ENCODE measurements at regions not wholly inside any gene's neighbourhood (a gene's known extent, or its start where the extent isn't known, plus 50 kb on each side); places are given as distances from the start of the nearest gene placed in this dataset.

DNA sequence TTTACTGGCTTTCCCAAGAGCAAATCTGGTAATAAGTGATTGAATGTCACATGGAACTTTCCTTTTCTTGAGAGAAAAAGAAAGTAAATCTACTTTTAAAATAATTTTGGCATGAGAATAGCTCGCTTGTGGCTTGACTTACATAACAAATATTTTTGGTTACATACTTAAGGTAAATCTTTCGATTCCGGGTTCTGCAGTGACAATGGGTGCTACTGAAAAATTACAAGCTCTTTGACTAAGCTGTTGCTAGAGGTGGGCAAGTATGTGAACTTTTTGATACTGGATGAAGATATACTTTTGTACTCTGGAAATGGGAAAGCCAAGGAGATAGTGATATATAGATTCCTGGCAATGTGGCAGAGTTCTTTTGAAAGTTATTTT, 51.9 kb upstream of the OTOL1 start:
- Histone ChIP-seq H3K9me3 (no peaks in the 10 kb centered on the region), H3K4me3 (no peak overlapping the region), H3K36me3 (ENCODE audit: insufficient read depth in 1 of 2, low read depth in 1 of 2) (no peaks in the 10 kb centered on the region), H3K4me1 (no peaks in the 10 kb centered on the region), H3K27me3 (ENCODE audit: insufficient read depth in 3 of 3, low read length in 2 of 3) (no peaks in the 10 kb centered on the region), H3K27ac (no peak overlapping the region)
- 62 to 85% (median 76%) methylated on average over 3 of the region's 3 CpGs for WGBS, 3 donors
- ATAC-seq (no peak), DNase-seq (no peak)
- TF ChIP-seq, protein P1, sequence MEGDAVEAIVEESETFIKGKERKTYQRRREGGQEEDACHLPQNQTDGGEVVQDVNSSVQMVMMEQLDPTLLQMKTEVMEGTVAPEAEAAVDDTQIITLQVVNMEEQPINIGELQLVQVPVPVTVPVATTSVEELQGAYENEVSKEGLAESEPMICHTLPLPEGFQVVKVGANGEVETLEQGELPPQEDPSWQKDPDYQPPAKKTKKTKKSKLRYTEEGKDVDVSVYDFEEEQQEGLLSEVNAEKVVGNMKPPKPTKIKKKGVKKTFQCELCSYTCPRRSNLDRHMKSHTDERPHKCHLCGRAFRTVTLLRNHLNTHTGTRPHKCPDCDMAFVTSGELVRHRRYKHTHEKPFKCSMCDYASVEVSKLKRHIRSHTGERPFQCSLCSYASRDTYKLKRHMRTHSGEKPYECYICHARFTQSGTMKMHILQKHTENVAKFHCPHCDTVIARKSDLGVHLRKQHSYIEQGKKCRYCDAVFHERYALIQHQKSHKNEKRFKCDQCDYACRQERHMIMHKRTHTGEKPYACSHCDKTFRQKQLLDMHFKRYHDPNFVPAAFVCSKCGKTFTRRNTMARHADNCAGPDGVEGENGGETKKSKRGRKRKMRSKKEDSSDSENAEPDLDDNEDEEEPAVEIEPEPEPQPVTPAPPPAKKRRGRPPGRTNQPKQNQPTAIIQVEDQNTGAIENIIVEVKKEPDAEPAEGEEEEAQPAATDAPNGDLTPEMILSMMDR (IDR thresholded peaks at IDR 0.05): no peak
- intact Hi-C loops (cut with DNase I): no loop called here

- TF ChIP-seq, protein P1 (IDR thresholded peaks at IDR 0.05): no peak
- Histone ChIP-seq H3K27me3 (ENCODE audit: insufficient read depth in 3 of 3, low read length in 2 of 3) (no peaks in the 10 kb centered on the region), H3K4me3 (no peak overlapping the region), H3K4me1 (no peaks in the 10 kb centered on the region), H3K36me3 (ENCODE audit: insufficient read depth in 1 of 2, low read depth in 1 of 2) (no peaks in the 10 kb centered on the region), H3K9me3 (no peaks in the 10 kb centered on the region), H3K27ac (no peak overlapping the region)
- WGBS, 3 donors: 84 to 88% (median 86%) methylated on average over 4 of the region's 4 CpGs
- DNase-seq: no peak
- intact Hi-C loops (cut with DNase I): no loop called here
- ATAC-seq: no peak
These were observed 52.5 kb upstream of the OTOL1 start for GRCh38 chr3:161443921-161444693.

- Histone ChIP-seq H3K4me3 (no peak overlapping the region), H3K4me1 (no peaks in the 10 kb centered on the region), H3K9me3 (no peaks in the 10 kb centered on the region), H3K27ac (no peak overlapping the region), H3K27me3 (ENCODE audit: insufficient read depth in 3 of 3, low read length in 2 of 3) (no peaks in the 10 kb centered on the region), H3K36me3 (ENCODE audit: insufficient read depth in 1 of 2, low read depth in 1 of 2) (no peaks in the 10 kb centered on the region)
- ATAC-seq (no peak), DNase-seq (no peak)
- 72 to 82% (median 76%) methylated on average over 4 of the region's 4 CpGs for WGBS, 3 donors
- TF ChIP-seq, protein P1 (IDR thresholded peaks at IDR 0.05): no peak
- intact Hi-C loops (cut with DNase I): no loop called here
These were observed 59.0 kb upstream of the SPTSSB start for GRCh38 chr3:161430307-161430706.

GRCh38 chr3:161427347-161427746, 56.0 kb upstream of the SPTSSB start:
- Histone ChIP-seq H3K9me3 (no peaks in the 10 kb centered on the region), H3K36me3 (ENCODE audit: insufficient read depth in 1 of 2, low read depth in 1 of 2) (no peaks in the 10 kb centered on the region), H3K27ac (no peak overlapping the region), H3K4me1 (no peaks in the 10 kb centered on the region), H3K27me3 (ENCODE audit: insufficient read depth in 3 of 3, low read length in 2 of 3) (no peaks in the 10 kb centered on the region), H3K4me3 (no peak overlapping the region)
- TF ChIP-seq, protein P1 (IDR thresholded peaks at IDR 0.05): no peak
- intact Hi-C loops (cut with DNase I): loop anchor here in 1 of 2 donors (10.0 kb wide), 1 partner anchor 843 kb away; no protein-coding TSS in a partner anchor
- WGBS, 3 donors: 10 to 32% (median 14%) methylated on average over 1 of the region's 1 CpG
- no peak for DNase-seq
- ATAC-seq: no peak

DNA sequence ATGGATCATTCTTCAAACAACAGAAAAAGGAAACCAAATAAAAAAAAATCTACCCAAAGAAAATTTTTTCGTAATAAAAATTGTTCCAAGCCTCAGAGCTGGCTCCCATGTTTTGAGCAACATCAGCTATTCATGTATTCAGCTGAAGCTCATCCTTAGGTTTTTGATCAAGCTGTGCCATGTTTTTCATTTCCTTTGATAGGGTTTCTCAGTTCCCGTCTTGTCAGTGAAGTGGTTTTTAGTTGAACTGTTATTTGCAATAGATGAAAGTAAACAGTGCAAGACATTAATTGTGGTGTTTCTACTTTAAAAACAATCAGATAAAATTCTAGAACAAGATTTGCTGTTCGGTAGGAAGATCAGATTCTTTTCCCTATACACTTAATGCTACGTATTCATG, 55.4 kb upstream of the SPTSSB start:
- Histone ChIP-seq H3K27me3 (ENCODE audit: insufficient read depth in 3 of 3, low read length in 2 of 3) (no peaks in the 10 kb centered on the region), H3K36me3 (ENCODE audit: insufficient read depth in 1 of 2, low read depth in 1 of 2) (no peaks in the 10 kb centered on the region), H3K4me1 (no peaks in the 10 kb centered on the region), H3K27ac (no peak overlapping the region), H3K9me3 (no peaks in the 10 kb centered on the region), H3K4me3 (no peak overlapping the region)
- ATAC-seq: no peak
- WGBS, 3 donors: 64 to 70% (median 67%) methylated on average over 4 of the region's 4 CpGs
- TF ChIP-seq, protein P1 (IDR thresholded peaks at IDR 0.05): no peak
- no peak for DNase-seq
- intact Hi-C loops (cut with DNase I): loop anchor here in 1 of 2 donors (10.0 kb wide), 1 partner anchor 842 kb away; no protein-coding TSS in a partner anchor

Measured in psoas muscle (tissue), 7 donors.